Right lobe of liver (tissue), 6 donors: ENCODE measurements at regions not wholly inside any gene's neighbourhood (a gene's known extent, or its start where the extent isn't known, plus 50 kb on each side); places are given as distances from the start of the nearest gene placed in this dataset.

Experiments
- ATAC-seq, 4 donors: fragments of 200-7000 bp; cut with Tn5 transposase; one replicate each; pipeline ENCODE4 v1.9.1; 2020; ENCODE audit warnings: mild to moderate bottlenecking in 4 of 4, moderate library complexity in 4 of 4
- DNase-seq, 3 donors: peaks; one replicate each; pipeline ENCODE4 v3.0.0-alpha.2; 2020
- H3K27ac ChIP-seq, 3 donors: fragments of 200-600 bp; one replicate each; pipeline ENCODE4 v1.8.0; 2022
- H3K27me3 ChIP-seq, 2 donors: fragments of 200-600 bp; one replicate each; pipeline ENCODE4 v1.8.0; 2022
- H3K36me3 ChIP-seq, 4 donors: fragments of 200-600 bp; sonication (generic) in 1 of 4; one replicate each; pipeline versions ENCODE4 v1.5.1 to v1.8.0; 2017 to 2022; ENCODE audit warnings: control low read depth in 1 of 4
- H3K4me1 ChIP-seq, 4 donors: fragments of 200-600 bp; sonication (generic) in 1 of 4; one replicate each; pipeline versions ENCODE4 v1.5.1 to v1.8.0; 2017 to 2022; ENCODE audit warnings: control low read depth in 1 of 4
- H3K4me3 ChIP-seq, 3 donors: fragments of 200-600 bp; one replicate each; pipeline ENCODE4 v1.8.0; 2022
- H3K9me3 ChIP-seq, 4 donors: fragments of 200-600 bp; sonication (generic) in 1 of 4; one replicate each; pipeline versions ENCODE4 v1.5.1 to v1.8.0; 2017 to 2022; ENCODE audit warnings: control low read depth in 1 of 4
- POLR2A ChIP-seq: fragments of 450-650 bp; IDR thresholded peaks from one replicate; pipeline ENCODE4 v1.6.1; 2017; ENCODE audit warnings: antibody characterized with exemption, mild to moderate bottlenecking
- WGBS: methylation state at CpG from one replicate; pipeline ENCODE4 v1.1.6; 2018; ENCODE audit warnings: low coverage, low lambda C conversion rate; ENCODE audit not compliant: insufficient coverage; ENCODE audit errors: missing lambda C conversion rate; 5-methylcytosine and 5-hydroxymethylcytosine counted together
- intact Hi-C, 2 donors: fragments of 100-400 bp; cut with DNase I; formaldehyde crosslinking; loops; one replicate each; pipeline versions ENCODE4 v1.11.2 to v1.14.1; 2022
- TF ChIP-seq, protein P1 (sequence below), 4 donors: fragments of 200-600 bp in 3 of 4; fragments of 450-650 bp in 1 of 4; IDR thresholded peaks; one replicate each; pipeline versions ENCODE4 v1.5.1 to v1.8.0; 2016 to 2022; ENCODE audit warnings: antibody characterized with exemption in 4 of 4, mild to moderate bottlenecking in 2 of 4
- donor health status: DM: no; HTN: yes; CAD: no.
- donor health status: DM: no; HTN: no; CAD: no.
- donor health status: DM: no; HTN: no; CAD: no.
- donor health status: DM: no; HTN: yes; CAD: no.
- donor health status: DM: no; HTN: yes; CAD: no.

DNA sequence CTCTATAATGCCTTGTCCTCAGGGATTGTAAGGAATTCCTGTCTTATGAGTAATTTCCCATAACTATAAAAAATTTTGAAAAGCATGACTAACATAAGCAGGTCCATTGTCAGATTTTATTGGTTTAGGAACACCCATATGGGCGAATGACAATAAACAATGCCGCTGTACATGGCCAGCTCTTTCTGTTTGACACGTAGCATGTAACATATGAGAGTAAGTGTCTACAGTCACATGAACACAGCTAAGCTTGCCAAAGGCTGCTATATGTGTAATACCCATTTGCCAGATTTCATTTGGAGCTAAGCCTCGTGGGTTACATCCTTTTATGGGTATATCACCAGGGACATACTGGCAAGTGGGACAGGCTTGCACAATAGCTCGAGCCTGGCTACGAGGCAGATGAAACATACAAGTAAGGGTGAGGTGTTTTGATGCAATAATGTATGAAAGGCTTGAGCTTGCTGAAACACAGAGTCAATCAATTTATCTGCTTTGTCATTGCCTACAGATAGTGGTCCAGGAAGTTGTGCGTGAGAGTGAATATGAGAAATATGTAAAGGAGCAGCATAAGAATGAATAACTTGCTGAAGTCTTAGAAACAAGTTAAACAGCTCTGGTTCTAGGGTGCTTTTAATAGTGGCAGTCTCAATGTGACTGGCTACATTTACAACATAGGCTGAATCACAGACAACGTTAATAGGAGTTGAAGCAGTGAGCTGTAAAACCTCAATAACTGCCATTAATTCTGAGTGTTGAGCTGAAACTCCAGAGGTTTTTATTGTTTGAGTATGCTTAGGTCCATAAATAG lies 67.4 kb upstream of the UGT2B10 start:
- intact Hi-C loops: no loop called here
- H3K27ac ChIP-seq: peak overlapping the region in 1 of 3 donors; percentile 42
- 38% methylated on average over 7 of the region's 8 CpGs for WGBS
- H3K36me3 ChIP-seq: no peaks in the 10 kb centered on the region
- TF ChIP-seq, protein P1, sequence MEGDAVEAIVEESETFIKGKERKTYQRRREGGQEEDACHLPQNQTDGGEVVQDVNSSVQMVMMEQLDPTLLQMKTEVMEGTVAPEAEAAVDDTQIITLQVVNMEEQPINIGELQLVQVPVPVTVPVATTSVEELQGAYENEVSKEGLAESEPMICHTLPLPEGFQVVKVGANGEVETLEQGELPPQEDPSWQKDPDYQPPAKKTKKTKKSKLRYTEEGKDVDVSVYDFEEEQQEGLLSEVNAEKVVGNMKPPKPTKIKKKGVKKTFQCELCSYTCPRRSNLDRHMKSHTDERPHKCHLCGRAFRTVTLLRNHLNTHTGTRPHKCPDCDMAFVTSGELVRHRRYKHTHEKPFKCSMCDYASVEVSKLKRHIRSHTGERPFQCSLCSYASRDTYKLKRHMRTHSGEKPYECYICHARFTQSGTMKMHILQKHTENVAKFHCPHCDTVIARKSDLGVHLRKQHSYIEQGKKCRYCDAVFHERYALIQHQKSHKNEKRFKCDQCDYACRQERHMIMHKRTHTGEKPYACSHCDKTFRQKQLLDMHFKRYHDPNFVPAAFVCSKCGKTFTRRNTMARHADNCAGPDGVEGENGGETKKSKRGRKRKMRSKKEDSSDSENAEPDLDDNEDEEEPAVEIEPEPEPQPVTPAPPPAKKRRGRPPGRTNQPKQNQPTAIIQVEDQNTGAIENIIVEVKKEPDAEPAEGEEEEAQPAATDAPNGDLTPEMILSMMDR (IDR thresholded peaks at IDR 0.05): no peak
- TF ChIP-seq POLR2A: no peak
- DNase-seq (peak in 2 of 3 donors; percentile 41 to 62), ATAC-seq (peak in 3 of 4 donors; percentile 54 to 67 (median 65))
- H3K9me3 ChIP-seq: no peaks in the 10 kb centered on the region
- no peak overlapping the region for H3K4me3 ChIP-seq
- no peaks in the 10 kb centered on the region for H3K27me3 ChIP-seq
- H3K4me1 ChIP-seq: peaks cover 0 to 26% (median 4%) of the 10 kb centered on the region in 4 donors

DNA sequence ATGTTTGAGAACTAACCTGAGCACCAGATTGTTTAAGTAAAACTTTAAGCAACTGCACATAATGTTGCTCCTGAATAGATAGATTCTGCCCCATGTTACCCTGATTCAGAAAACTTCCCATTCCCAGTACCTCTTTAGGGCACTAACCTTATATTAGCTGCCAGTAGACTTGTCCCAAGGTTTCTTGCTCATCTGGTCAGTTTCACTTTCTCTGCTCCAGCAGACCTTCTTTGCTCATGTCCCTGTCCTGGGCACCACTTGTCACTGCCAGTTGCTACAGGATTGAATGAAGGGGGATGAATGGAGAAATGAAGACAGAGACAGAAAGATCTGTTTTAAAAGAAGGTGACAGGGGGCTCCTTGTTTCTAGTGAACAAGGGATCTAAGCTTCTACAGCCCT lies 65.2 kb upstream of the UGT2B10 start:
- H3K4me1 ChIP-seq: peaks cover 0 to 26% (median 4%) of the 10 kb centered on the region in 4 donors
- ATAC-seq: peak; percentile 81 to 92 (median 88)

DNA sequence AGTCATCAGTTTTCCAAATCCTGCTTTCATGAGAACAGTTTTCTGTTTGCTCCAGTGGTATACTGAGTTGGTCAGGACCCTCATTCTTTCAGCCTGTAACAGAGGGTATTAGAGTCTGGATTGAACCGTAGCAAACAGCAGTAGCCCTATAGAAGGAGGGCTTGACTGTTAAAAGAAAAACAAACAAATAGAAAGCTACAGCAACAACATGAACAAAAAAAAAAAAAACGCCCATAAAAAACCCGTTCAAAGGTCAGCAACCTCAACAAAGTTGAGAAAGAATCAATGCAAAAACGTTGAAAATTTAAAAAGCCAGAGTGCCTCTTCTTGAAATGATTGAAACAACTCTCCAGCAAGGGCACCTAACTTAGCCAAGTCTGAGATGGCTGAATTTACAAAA lies 64.7 kb upstream of the UGT2B10 start:
- Histone ChIP-seq H3K27ac (peak overlapping the region; percentile 76 to 89 (median 83)), H3K4me3 (peak overlapping the region; percentile 19 to 43 (median 33)), H3K27me3 (no peaks in the 10 kb centered on the region), H3K4me1 (peaks cover 0 to 26% (median 4%) of the 10 kb centered on the region in 4 donors), H3K36me3 (no peaks in the 10 kb centered on the region), H3K9me3 (no peaks in the 10 kb centered on the region)
- intact Hi-C loops: no loop called here
- whole genome bisulfite sequencing: 14% methylated on average over 4 of the region's 4 CpGs
- ATAC-seq: peak; percentile 51 to 83 (median 66)
- TF ChIP-seq, protein P1 (IDR thresholded peaks at IDR 0.05): no peak
- no peak for TF ChIP-seq POLR2A
- no peak for DNase-seq

More for the DNA sequence above, 65.2 kb upstream of the UGT2B10 start:
- H3K27me3 ChIP-seq: no peaks in the 10 kb centered on the region
- DNase-seq: no peak
- peak overlapping the region; percentile 76 to 89 (median 83) for H3K27ac ChIP-seq
- TF ChIP-seq POLR2A: no peak
- TF ChIP-seq, protein P1 (IDR thresholded peaks at IDR 0.05): no peak
- intact Hi-C loops: no loop called here
- H3K36me3 ChIP-seq: no peaks in the 10 kb centered on the region
- no peaks in the 10 kb centered on the region for H3K9me3 ChIP-seq
- H3K4me3 ChIP-seq: peak overlapping the region; percentile 19 to 43 (median 33)

DNA sequence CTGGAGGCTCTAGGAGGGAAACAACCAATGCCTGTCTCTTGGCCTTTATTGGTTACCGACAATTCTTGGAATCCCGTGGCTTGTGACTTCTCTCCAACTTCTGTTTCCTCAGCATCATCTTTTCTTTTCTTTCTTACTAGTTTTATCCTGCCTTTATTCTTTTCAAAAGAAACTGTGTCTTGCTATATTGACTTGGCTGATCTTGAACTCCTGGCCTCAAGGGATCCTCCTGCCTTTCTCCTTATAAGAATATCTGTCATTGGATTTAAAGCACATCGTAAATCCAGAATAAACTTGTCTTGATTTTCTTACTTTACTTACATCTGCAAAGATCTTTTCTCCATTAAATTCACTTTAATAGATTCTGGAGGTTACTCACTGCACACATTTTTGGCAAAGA lies 49.9 kb upstream of the UGT2B10 start:
- intact Hi-C loops: no loop called here
- no peak overlapping the region for H3K27ac ChIP-seq
- H3K4me3 ChIP-seq: no peak overlapping the region
- peaks cover 0 to 3% (median 0%) of the 10 kb centered on the region in 4 donors for H3K4me1 ChIP-seq
- TF ChIP-seq, protein P1 (IDR thresholded peaks at IDR 0.05): no peak
- no peak for TF ChIP-seq POLR2A
- ATAC-seq: no peak
- no peaks in the 10 kb centered on the region for H3K36me3 ChIP-seq
- DNase-seq: no peak
- H3K27me3 ChIP-seq: no peaks in the 10 kb centered on the region
- H3K9me3 ChIP-seq: no peaks in the 10 kb centered on the region
- 93% methylated on average over 3 of the region's 3 CpGs for WGBS
